ENCODE measurements at regions not wholly inside any gene's neighbourhood (a gene's known extent, or its start where the extent isn't known, plus 50 kb on each side); places are given as distances from the start of the nearest gene placed in this dataset.
"Not testable (repeated sequence)": the region's sequence is repeated elsewhere in the genome, so short reads cannot be mapped to it uniquely, and the experiment has no call there.

DNA sequence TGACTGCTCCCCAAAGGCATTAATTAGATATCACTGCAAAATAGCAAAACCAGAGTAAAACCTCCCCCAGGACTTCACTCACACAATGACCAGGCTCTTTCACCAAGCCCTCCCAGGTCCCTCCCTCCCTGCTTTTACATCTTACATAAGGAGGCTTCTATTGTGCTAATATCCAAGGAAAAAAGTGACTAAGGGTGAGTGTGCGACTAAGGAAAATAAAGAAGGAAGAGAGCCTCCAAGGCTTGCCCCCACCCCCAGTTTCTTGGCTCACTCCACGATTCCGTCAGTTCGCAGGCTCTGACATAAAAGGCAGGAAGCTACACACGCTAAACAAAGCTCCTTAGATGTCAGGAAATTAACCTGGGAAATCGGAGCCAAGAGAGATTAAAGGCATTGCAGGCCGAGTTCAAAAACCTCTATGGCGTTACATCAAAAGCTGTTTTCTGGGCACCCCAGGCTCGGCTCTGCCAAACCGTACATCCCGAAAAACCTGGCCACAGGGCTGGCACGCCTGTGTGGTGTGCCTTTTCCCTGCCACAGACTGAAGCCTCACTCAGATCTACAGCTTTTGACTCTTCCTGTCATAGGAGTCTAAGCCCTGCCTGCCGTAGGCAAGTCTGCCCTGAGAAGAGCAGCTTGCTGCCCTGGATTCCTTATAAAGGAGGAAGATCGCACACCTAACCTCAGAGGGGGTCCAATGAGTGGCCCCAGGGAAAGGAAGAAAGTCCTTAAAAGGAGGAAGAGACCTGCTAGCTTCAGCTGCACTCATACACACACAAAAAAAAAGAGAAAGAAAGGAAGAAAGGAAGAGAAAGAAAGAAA, 67.0 kb upstream of the SERP2 start:
- peak; percentile 90 for DNase-seq (ENCODE audit: low read depth)

DNA sequence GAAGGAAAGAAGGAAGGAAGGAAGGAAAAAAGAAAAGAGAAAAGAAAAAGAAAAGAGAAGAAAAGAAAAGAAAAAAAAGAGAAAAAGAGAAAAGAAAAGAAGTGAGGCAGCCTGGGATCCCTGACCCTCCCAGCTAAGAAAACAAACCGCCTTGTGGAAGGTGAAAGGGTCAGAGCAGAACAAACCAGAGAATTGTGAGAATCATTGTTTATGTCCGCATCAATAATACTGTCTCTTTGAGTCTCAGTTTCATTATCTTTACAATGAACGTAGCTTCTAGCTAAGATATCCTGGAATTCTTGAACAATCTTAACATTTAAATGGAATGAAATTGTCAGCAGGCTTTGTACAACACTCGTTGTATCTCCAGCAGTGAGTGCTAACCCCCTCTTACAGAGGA, 66.4 kb upstream of the SERP2 start:
- DNase-seq (ENCODE audit: low read depth), result no peak

DNA sequence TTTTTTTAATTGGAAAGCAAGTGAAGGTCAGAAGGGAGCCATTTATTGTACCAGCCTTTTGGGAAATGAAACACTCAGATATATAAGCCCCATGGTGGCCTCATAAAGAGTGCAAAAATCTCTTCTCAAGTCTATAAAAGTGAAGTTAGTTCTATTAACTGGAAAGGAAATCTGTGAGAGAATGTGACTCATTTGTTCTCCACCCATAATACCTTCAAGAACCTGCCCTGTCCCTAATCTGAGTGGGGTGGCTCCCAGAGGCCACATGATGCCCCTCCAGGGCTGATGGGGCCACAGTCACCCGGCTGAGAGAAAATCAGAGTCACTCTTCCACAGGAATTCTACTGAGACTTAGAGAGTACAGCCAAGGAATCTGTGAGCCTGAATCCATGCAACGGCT, 65.8 kb upstream of the SERP2 start:
- no peak for DNase-seq (ENCODE audit: low read depth)

DNA sequence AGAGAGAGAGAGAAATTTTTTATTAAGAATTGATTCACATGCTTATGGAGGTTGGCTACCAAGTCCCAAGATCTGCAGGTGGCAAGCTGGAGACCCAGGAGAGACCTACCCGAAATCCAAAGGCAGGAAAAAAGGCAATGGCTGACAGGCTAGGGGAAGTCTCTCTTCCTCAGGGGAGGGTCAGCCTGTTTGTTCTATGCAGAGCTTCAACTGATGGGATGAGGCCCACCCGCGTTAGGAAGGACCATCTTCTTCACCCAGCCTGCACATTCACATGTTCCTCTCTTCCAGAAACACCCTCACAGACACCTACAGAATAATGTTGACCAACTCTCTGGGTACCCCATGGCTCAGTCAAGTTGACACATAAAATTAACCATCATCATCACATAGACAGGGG, 65.3 kb upstream of the SERP2 start:
- no peak for DNase-seq (ENCODE audit: low read depth)

DNA sequence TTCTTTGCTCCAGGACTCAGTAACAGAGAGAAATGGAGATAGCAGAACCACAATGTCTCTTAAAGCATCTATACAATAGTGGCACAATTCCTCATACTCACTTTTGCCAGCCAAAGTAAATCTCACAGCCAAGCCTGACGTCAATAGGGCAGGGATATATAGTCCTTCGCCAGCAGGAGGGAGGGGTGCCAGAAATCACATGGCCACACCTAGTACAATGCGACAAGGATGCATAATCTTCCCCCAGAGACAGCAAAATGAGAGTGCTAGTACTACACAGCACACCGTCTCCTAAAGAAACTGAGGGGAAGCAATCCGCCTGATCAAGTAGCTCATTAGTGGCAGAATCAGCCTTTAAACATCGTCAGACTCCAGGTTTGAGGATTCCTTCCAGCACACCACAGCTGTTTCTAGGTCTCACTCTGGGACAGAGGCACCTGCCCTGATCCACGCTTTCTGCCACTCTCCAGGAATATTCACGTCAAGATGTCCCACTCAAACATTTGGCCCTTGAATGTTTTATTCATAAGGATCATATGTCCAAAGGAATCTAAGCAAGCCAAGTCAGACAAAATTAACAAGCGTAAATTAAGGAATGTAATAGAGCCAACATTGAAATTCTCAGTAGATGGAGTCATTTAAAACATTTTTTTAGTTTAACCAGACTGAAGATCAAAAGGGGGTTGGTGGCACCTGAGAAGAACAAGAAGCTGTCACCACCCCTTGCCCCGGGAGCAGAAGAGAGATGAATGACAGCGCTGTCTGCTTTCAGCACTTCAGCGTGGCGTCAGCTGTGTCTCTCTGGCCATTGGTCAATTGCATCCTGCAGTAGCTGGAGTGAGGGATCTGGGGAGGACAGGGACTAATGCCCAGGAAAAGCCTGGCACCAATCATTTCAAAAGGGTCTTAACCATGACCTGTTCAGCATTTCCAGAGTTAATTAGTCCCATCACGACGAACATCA, 63.5 kb upstream of the SERP2 start:
- DNase-seq (ENCODE audit: low read depth), result no peak

DNA sequence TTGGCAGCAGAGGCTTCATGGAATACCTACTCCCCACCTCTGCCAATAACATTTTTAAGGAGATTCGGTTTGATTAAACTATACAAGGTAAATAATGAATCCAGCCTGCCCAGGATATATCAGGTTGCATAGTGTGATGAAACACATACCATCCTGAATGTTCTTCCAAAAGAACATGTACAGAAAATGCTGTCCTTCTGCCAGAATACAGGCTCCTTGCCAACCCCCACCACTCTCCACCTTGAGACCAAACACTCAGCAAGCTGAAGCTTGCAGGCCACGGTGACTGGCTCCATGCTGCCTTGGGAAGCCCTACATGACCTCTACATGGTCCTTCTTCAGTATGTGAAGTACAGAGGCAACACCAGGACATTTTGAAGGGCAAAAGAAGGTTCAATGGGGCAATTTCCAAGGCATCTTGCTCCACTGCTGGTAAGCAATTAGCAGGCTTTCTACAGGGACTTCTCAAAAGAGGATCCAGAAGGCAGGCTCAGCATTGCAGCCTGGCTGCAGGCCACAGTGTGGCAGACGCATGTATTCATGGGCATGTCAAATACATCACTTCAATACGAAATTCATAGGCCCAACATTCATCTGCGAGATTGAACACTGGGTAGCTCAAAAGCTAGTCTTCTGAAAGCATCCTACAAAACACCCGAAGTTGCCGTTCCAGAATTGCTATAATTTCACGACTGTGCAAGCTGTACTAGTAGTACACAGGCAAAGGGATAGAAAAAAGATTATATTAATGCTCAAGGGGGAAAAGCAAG, 62.4 kb upstream of the SERP2 start:
- DNase-seq (ENCODE audit: low read depth), result peak; percentile 22

DNA sequence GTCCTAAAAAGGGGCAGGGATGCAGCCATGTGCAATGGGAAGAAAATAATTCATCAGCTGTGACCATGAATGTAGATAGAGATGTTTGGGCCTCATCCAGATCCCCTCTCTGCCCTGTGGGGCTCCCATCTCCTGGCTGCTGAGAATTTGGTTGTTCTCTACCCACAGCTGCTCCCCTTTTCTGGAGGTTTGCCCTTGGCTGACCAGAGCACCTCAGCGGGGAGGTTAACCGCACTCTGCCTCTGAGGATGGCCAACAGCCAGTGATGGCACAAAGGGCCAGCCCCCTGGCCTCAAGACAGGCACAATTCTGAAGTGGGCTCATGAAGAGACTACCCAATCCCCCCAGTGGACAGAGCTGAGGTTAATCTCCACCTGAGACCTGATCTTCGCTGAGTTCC, 61.5 kb upstream of the SERP2 start:
- DNase-seq (ENCODE audit: low read depth), result no peak

DNA sequence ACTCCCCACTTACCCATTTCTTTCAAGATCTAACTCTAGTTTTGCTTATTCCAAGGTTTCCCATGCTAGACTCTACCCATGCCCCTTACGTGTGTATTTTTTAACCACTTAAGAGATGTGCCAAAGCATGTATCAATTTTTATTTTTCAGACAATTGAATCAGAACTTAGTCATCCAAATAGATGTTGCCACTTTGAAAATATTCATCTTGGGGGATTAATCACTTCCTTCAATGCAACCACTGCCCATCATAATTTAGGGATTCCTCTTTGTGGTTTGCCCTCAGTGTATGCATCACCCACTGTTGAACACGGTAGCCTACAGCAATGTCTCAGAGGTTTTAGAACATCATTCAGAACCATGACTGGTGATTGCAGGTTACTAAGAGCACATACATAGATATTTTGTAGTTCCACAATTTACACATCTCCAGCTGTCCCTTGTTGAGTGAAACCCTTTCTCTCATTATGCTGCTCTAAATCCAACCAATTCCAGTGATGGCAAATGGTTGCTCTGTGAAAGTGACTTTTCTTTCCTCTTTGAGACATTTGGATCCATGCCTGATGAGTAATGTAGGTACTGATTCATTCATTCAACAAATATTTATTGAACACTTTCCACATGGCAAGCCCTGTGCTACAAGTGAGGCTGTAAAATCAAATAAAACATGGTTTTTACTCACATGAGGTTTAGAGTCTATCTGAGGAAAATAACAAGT, 60.6 kb upstream of the SERP2 start:
- peak; percentile 24 for DNase-seq (ENCODE audit: low read depth)

DNA sequence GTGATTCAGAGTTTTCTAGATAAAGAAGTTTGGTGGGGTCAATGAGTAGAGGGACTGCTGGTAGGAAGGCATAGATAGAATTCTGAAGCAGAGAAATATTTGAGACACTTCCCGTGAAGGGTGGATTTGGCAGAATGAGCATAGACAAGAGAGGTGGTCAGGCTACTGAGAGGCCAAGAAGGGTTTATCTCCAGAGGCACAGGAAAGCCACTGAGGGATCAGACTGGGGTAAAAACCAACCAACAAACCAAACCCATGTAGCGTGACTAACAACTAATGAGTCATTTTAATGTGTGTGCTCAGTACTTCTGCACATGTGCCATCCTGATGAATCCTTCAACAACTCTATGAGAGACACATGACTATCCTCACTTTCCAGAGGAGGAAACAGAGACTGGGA, 60.0 kb upstream of the SERP2 start:
- peak; percentile 76 for DNase-seq (ENCODE audit: low read depth)

DNA sequence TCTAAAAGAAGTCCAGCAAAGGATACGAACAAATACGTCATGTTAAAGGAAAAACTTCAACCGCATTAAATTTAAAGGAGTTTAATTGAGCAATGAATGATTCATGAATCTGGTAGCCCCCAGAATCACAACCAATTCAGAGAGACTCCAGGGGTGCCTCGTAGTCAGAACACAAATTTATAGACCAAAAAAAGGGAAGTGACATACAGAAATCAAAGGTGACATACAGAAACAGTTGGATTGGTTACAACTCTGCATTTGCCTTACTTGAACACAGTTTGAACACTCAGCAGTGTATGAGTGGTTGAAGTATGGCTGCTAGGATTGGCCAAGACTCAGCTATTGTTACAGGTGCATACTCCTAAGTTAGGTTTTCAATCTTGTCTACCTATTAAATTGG, 59.5 kb upstream of the SERP2 start:
- not testable (repeated sequence) for DNase-seq (ENCODE audit: low read depth)

DNA sequence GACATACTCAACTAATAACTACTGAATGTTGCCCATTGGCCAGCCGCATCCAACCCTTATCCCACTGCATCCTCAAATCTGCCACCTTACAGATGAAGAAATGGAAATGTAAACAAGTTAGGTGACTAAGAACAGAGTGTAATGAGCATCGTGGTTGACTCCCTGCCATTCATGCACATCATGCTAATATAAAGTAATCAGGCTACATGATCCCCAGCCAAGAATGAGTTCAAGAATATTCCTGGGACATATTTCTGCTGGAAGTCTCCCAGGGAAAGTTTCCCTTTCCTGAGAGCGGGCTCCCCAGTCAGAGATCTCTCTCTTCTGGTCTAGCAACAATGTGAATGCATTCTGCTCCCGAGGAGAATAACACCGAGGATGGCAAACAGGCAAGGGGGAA, 55.9 kb upstream of the SERP2 start:
- peak; percentile 25 for DNase-seq (ENCODE audit: low read depth)

DNA sequence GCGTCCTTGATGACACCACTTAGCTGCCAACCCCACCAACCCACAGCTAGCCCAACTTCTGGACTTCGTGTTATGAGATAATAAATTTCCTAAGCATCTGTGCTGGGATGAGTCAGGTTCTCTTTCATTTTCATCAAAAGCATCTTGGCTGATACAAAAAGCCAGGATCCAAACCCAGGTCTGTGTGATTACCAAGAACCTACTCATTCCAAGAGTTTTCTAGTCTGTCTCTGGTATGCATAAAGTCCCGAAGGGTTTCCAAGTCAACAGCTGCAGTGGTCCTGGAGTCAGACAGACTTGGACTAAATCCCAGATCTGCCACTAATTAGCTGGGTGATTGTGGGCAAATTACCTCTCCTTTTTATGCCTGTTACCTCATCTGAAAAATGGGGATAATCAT, 55.5 kb upstream of the SERP2 start:
- peak; percentile 37 for DNase-seq (ENCODE audit: low read depth)

DNA sequence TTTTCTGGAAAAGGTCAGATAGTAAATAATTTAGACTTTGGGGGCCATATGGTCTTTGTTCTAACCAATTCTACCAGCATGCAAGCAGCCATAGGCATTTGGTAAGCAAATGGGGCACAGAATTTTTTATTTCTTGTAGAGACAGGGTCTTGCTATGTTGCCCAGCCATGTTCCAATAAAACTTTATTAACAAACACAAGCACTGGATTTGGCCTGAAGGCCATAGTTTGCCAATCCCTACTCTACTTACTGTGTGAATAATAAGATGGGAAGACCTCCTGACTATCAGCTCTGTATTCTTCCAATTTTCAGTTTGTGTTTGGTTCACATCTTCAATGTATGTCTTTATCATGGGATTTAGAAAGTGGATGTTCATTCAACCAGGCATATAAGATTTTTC, 53.0 kb upstream of the SERP2 start:
- no peak for DNase-seq (ENCODE audit: low read depth)

DNA sequence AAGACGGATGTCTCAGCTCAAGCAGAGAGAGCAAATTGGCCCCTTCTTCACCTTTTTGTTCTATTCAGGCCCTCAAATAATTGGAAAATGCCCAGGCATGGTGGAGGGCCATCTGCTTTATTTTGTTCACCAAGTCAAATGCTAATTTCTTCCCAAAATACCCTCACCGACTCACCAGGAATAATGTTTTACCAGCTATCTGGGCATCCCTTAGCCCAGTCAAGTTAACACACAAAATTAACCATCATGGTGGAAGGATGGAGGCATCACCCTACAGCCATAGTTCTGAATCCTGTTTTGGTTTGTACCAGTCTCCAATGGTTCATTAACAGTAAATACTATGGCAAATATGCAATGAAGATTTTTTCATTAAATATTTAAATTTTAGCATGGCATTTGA, 51.7 kb upstream of the SERP2 start:
- DNase-seq (ENCODE audit: low read depth), result no peak

DNA sequence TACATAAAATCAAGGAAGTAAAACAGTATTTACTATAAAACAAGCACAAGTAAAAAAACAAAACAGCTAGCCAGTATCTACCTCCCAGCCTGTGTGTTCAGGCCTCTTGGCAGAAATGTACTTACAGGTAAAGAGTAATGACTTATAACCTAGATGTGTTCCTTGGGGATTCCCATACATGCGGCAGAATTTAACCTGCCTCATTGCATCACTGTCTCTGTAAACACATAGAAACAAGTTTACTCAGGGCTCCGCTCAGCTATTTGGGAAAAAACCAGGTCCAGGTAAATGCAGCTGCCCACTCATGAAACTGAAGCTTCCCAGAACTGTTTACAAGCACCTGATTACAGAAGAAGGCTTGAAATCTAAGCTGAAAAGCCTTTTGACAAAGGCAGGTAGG, 50.7 kb upstream of the SERP2 start:
- no peak for DNase-seq (ENCODE audit: low read depth)

DNA sequence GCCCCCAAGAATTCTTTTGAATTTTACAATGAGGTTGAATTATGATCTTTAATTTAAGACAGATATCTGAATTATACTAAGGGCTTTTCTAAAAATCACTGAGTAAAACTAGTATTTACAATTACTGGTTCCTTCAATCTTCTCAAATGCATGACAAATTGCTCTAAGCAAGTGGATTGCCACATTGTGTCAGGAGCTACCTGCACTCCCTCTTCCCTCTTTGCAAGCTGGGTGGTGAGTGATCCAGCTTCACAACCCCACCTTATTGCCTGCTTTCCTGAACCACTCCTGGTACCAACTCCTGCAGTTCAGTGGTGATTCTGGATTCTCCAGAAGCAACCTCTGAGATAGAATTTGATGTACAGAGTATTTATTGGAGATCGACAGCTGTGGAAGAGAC, 49.9 kb upstream of the SERP2 start:
- no peak for DNase-seq (ENCODE audit: low read depth)

Measured in amniotic epithelial cell (primary cell).